Hematopoietic multipotent progenitor cell (in vitro differentiated cells): ENCODE measurements at regions not wholly inside any gene's neighbourhood (a gene's known extent, or its start where the extent isn't known, plus 50 kb on each side); places are given as distances from the start of the nearest gene placed in this dataset. TPM values are rescaled to one million over a fixed set of nuclear protein-coding genes. Genes with fewer than 3 reads are reported as not detected.

Experiments
- DNase-seq, 3 donors: peaks; one replicate each; pipeline ENCODE4 v3.0.0-alpha.2; 2011 to 2015; ENCODE audit warnings: low read depth in 2 of 3, low spot score in 2 of 3
- small RNA-seq: library from RNA; depleted of rRNA; stranded (forward); fragments of <200 nt; gene quantifications from one replicate; pipeline ENCODE3, GENCODE V24; 2012

GRCh38 chr13:80437231-80437630, 96.3 kb upstream of the SPRY2 start:
- DNase-seq = no peak

- DNase-seq = no peak
These were observed 95.7 kb upstream of the SPRY2 start for GRCh38 chr13:80436571-80437169.

GRCh38 chr13:80430561-80430960, 89.6 kb upstream of the SPRY2 start:
- DNase-seq = no peak

GRCh38 chr13:80428349-80429096, 87.6 kb upstream of the SPRY2 start:
- no peak for DNase-seq

GRCh38 chr13:80419416-80419815, 78.5 kb upstream of the SPRY2 start:
- DNase-seq = no peak

GRCh38 chr13:80413611-80414010, 72.7 kb upstream of the SPRY2 start:
- DNase-seq = no peak

GRCh38 chr13:80408270-80408669, 67.3 kb upstream of the SPRY2 start:
- no peak for DNase-seq

GRCh38 chr13:80400865-80401426, 60.0 kb upstream of the SPRY2 start:
- DNase-seq = no peak

GRCh38 chr13:80400164-80400864, 59.4 kb upstream of the SPRY2 start:
- no peak for DNase-seq

GRCh38 chr13:80399340-80400163, 58.6 kb upstream of the SPRY2 start:
- DNase-seq = peak in 2 of 3 donors; percentile 31 to 83

Small RNA genes lying in the stretch of these regions (small RNA-seq; reads per million reads assigned to genes)
- gene HIGD1AP2 (not detected), gene RNU6-67P (not detected), gene RNU6-77P (not detected)
